ENCODE measurements at regions not wholly inside any gene's neighbourhood (a gene's known extent, or its start where the extent isn't known, plus 50 kb on each side); places are given as distances from the start of the nearest gene placed in this dataset.

GRCh38 chr12:127928615-127929571 lies 338.1 kb upstream of the TMEM132C start:
- no peak for TF ChIP-seq CTCF (IDR thresholded peaks at IDR 0.05)
- TF ChIP-seq POLR2A (IDR thresholded peaks at IDR 0.05): no peak

Measured in stomach (tissue), 4 donors.